ENCODE measurements at regions not wholly inside any gene's neighbourhood (a gene's known extent, or its start where the extent isn't known, plus 50 kb on each side); places are given as distances from the start of the nearest gene placed in this dataset.
"Not testable (repeated sequence)": the region's sequence is repeated elsewhere in the genome, so short reads cannot be mapped to it uniquely, and the experiment has no call there.

DNA sequence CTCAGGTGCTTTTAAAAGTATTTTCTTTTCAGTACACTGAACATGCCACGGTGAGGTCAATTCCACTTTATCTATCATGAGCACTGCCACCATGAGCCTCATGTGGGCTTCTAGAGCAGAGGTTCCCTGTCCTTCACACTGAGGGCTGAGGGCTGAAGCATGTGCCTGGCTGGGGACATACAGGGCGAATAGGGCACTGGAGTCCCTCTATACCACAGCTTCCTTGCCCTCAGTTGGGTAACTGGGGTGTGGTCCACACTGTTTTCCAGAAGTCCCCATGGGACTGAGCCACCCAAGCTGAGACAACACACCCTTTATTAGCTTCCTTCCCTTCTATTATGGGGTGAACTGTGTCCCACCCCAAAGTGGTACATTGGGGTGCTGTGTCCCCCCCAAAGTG lies 172.2 kb upstream of the ID2 start:
- ChIA-PET CTCF (interaction anchor here (0.8 kb wide), 1 partner anchor 14 kb away, joined by 3 read pairs; no protein-coding TSS in a partner anchor), POLR2A (no interaction called here)
- no peak for DNase-seq (ENCODE audit: low read depth, low spot score)
- TF ChIP-seq, protein P1, sequence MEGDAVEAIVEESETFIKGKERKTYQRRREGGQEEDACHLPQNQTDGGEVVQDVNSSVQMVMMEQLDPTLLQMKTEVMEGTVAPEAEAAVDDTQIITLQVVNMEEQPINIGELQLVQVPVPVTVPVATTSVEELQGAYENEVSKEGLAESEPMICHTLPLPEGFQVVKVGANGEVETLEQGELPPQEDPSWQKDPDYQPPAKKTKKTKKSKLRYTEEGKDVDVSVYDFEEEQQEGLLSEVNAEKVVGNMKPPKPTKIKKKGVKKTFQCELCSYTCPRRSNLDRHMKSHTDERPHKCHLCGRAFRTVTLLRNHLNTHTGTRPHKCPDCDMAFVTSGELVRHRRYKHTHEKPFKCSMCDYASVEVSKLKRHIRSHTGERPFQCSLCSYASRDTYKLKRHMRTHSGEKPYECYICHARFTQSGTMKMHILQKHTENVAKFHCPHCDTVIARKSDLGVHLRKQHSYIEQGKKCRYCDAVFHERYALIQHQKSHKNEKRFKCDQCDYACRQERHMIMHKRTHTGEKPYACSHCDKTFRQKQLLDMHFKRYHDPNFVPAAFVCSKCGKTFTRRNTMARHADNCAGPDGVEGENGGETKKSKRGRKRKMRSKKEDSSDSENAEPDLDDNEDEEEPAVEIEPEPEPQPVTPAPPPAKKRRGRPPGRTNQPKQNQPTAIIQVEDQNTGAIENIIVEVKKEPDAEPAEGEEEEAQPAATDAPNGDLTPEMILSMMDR (IDR thresholded peaks at IDR 0.05; ENCODE audit: insufficient read depth, low read length, missing control alignments), result no peak
- no peak overlapping the region for H3K4me3 ChIP-seq (ENCODE audit: low read depth, low read length)

DNA sequence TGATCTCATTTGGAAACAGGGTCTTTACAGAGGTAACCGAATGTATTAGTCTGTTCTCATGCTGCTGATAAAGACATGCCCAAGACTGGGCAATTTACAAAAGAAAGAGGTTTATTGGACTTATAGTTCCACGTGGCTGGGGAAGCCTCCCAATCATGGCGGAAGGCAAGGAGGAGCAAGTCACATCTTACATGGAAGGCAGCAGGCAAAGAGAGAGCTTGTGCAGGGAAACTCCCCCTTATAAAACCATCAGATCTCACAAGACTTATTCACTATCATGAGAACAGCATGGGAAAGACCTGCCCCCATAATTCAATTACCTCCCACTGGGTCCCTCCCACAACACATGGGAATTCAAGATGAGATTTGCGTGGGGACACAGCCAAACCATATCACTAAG lies 171.8 kb upstream of the ID2 start:
- POLR2A ChIA-PET; H3K4me3 ChIP-seq (ENCODE audit: low read depth, low read length); DNase-seq (ENCODE audit: low read depth, low spot score); CTCF ChIA-PET: not testable (repeated sequence)

DNA sequence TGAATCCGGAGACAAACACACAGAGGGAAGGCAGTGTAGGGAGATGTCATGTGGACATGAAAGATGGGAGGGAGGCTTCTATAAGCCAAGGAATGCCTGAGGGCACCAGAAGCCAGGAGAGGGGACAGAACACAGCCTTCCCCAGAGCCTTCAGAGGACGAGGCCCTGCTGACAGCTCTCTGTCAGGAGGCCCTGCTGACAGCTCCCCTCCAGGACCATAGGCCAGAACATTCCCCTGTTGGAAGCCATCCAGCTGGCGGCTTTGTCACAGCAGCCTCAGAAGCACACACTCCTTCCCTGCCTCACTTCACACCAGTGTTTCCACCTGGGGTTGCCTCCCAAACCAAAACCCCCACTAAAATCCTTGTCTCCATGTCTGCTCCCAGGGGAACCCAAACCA lies 171.3 kb upstream of the ID2 start:
- H3K4me3 ChIP-seq (ENCODE audit: low read depth, low read length), result no peak overlapping the region
- TF ChIP-seq, protein P1 (IDR thresholded peaks at IDR 0.05; ENCODE audit: insufficient read depth, low read length, missing control alignments), result no peak
- no peak for DNase-seq (ENCODE audit: low read depth, low spot score)
- CTCF ChIA-PET, result no interaction called here
- POLR2A ChIA-PET, result interaction anchor here (0.9 kb wide), 1 partner anchor 34 kb away, joined by 3 read pairs; no protein-coding TSS in a partner anchor

DNA sequence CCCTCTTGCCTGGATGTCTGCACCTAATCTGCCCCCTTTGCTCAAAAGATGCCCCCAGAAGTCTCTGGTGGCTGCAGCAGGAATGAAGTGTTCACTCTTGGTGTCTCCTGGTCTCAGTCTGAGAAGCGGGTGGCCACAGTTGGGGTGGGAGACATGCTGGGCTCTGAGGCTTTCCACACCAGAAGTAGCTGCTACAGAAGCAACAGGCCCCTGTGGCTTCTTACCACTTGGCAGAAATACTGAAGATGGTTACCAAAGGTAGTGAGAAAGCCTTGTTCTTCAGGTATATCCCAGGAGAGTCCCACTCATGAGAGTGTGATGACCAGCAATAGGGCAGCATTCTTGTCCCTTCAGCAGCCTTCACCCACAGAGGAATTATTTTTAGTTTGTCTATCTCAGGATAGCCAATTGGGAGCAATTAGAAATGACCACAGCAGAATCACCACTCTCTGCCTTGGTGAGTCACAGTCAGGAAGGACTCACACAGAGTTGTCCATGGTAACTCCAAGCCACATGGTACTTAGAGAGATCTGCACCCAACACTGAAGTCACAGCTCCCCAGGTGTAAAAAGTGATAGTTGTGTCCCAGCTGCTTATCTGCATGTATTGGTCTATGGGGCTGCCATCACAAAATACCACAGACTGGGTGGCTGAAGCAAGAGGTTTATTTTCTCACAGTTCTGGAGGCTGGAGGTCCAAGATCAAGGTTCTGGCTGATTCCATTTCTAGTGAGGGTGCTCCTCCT lies 169.8 kb upstream of the ID2 start:
- CTCF ChIA-PET, result interaction anchor here (0.7 kb wide), 1 partner anchor 16 kb away, joined by 3 read pairs; no protein-coding TSS in a partner anchor
- TF ChIP-seq, protein P1 (IDR thresholded peaks at IDR 0.05; ENCODE audit: insufficient read depth, low read length, missing control alignments), result no peak
- no peak overlapping the region for H3K4me3 ChIP-seq (ENCODE audit: low read depth, low read length)
- DNase-seq (ENCODE audit: low read depth, low spot score), result peak; percentile 36
- POLR2A ChIA-PET, result interaction anchor here (1.2 kb wide), 1 partner anchor 170 kb away, joined by 3 read pairs; the partner anchor contains the start of gene ID2

DNA sequence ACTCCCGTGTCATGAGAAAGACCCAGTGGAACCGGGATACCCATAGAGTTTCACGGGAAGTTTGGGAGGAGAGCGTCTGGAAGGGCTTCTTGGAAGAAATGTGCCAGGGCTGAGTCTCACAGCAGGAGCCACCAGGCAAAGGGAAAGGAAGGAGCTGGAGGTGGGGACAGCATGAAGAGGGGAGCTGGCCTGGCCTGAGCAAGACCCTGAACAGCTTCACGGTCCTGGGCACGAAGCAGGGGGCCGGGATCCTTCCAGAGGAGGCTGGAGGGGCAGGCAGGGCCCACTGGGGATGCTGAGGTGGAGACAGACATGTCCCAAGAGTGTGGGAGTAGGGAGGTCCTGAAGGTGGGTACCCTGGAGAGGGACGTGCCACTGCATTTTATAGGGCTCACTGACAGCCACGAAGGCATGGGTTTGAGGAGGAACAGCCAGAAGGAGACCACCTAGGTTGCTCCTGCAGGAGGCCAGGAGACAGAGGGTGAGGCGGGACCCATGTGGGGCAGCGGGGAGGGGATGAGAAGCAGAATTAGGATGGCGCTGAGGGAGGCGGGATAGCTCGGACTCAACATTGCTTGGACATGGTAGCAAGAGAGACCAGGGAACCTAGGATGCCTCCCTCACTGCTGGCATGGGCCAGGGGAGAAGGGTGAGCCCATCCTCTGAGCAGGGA lies 168.1 kb upstream of the ID2 start:
- ChIA-PET CTCF (no interaction called here), POLR2A (no interaction called here)
- TF ChIP-seq, protein P1 (IDR thresholded peaks at IDR 0.05; ENCODE audit: insufficient read depth, low read length, missing control alignments), result no peak
- no peak for DNase-seq (ENCODE audit: low read depth, low spot score)
- H3K4me3 ChIP-seq (ENCODE audit: low read depth, low read length), result no peak overlapping the region

DNA sequence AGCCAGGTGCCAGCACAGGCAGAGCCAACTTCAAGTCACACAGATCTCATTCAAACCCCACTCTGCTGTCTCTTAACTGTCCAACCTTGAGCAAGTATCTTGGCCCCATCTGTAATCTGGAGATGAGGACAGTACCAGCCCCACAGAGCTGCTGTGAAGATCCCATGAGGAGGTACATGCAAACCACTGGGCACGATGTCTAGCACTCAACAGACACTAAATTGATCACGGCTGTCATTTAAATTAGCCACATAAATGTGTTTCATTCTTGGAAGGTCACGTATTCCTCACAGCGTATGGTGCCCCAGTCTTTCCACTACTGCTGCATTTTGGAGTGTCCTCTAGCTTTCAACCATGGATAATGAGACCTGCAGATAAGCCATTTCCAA lies 167.6 kb upstream of the ID2 start:
- H3K4me3 ChIP-seq (ENCODE audit: low read depth, low read length), result no peak overlapping the region
- TF ChIP-seq, protein P1 (IDR thresholded peaks at IDR 0.05; ENCODE audit: insufficient read depth, low read length, missing control alignments), result no peak
- ChIA-PET CTCF (no interaction called here), POLR2A (no interaction called here)
- no peak for DNase-seq (ENCODE audit: low read depth, low spot score)
